CD14-positive monocyte (primary cell): ENCODE measurements at regions not wholly inside any gene's neighbourhood (a gene's known extent, or its start where the extent isn't known, plus 50 kb on each side); places are given as distances from the start of the nearest gene placed in this dataset.

Experiments used
- DNase-seq, 3 donors: peaks; one replicate each; pipeline ENCODE4 v3.0.0-alpha.2; 2011 to 2022
- H2AFZ ChIP-seq: 2 replicates; pipeline ENCODE4 v1.6.0; 2012; ENCODE audit warnings: mild to moderate bottlenecking, low read depth, low read length, inconsistent platforms; ENCODE audit not compliant: insufficient read depth, poor library complexity, severe bottlenecking
- H3K27ac ChIP-seq, 2 donors: 1 replicate in 1 of 2; 2 replicates in 1 of 2; pipeline ENCODE4 v1.5.1; 2012 to 2013; ENCODE audit warnings: low read length in 2 of 2, control low read depth in 1 of 2, inconsistent platforms in 1 of 2, low read depth in 1 of 2, mild to moderate bottlenecking in 1 of 2
- H3K27me3 ChIP-seq, 2 donors: one replicate each; pipeline versions ENCODE4 v1.6.0 to v1.6.1; 2011 to 2013; ENCODE audit warnings: low read length in 2 of 2; ENCODE audit not compliant: control insufficient read depth in 2 of 2, insufficient read depth in 2 of 2
- H3K36me3 ChIP-seq, 2 donors: replicated peaks in 1 of 2; 1 replicate in 1 of 2; 2 replicates in 1 of 2; pipeline versions ENCODE4 v1.5.1 to v1.6.1; 2012 to 2013; ENCODE audit warnings: low read length in 2 of 2, control low read depth in 1 of 2, inconsistent platforms in 1 of 2, mild to moderate bottlenecking in 1 of 2; ENCODE audit not compliant: insufficient read depth in 2 of 2, control insufficient read depth in 1 of 2
- H3K4me1 ChIP-seq, 2 donors: 1 replicate in 1 of 2; 2 replicates in 1 of 2; pipeline versions ENCODE4 v1.5.1 to v1.6.1; 2012 to 2013; ENCODE audit warnings: low read length in 2 of 2, control low read depth in 1 of 2, inconsistent platforms in 1 of 2, mild to moderate bottlenecking in 1 of 2, moderate library complexity in 1 of 2; ENCODE audit not compliant: insufficient read depth in 2 of 2, control insufficient read depth in 1 of 2
- H3K4me2 ChIP-seq: replicated peaks from 2 replicates; pipeline ENCODE3; 2012; ENCODE audit warnings: low read length, moderate library complexity, mild to moderate bottlenecking; ENCODE audit not compliant: poor library complexity, severe bottlenecking; ENCODE audit errors: extremely low read depth
- H3K4me3 ChIP-seq, 3 experiments: fragments of 200-600 bp in 1 of 3; sonication (generic) in 1 of 3; replicated peaks in 1 of 3; 1 replicate in 2 of 3; 2 replicates in 1 of 3; pipeline ENCODE4 v1.5.1; 2011 to 2013; ENCODE audit warnings: low read length in 3 of 3, mild to moderate bottlenecking in 3 of 3, control low read depth in 2 of 3, low read depth in 2 of 3, inconsistent platforms in 1 of 3, moderate library complexity in 1 of 3
- H3K79me2 ChIP-seq: 2 replicates; pipeline ENCODE4 v1.6.0; 2012; ENCODE audit warnings: mild to moderate bottlenecking, control low read depth, inconsistent platforms, low read length, moderate library complexity; ENCODE audit not compliant: insufficient read depth
- H3K9ac ChIP-seq: 2 replicates; pipeline ENCODE4 v1.6.0; 2017; ENCODE audit warnings: low read length, mild to moderate bottlenecking; ENCODE audit not compliant: insufficient read depth, poor library complexity, severe bottlenecking
- H3K9me3 ChIP-seq, 2 donors: replicated peaks in 1 of 2; 1 replicate in 1 of 2; 2 replicates in 1 of 2; pipeline versions ENCODE4 v1.5.1 to v1.6.1; 2012 to 2013; ENCODE audit warnings: low read length in 2 of 2, control low read depth in 1 of 2; ENCODE audit not compliant: control insufficient read depth in 1 of 2, insufficient read depth in 1 of 2
- H4K20me1 ChIP-seq: 2 replicates; pipeline ENCODE4 v1.6.0; 2012; ENCODE audit warnings: mild to moderate bottlenecking, low read length, control low read depth, moderate library complexity; ENCODE audit not compliant: insufficient read depth
- H3K27ac Mint-ChIP-seq, 7 donors: one replicate each; pipeline ENCODE4 v1.8.0; 2020; ENCODE audit warnings: mild to moderate bottlenecking in 7 of 7, mixed read lengths in 7 of 7, moderate library complexity in 6 of 7, inconsistent platforms in 2 of 7
- H3K27me3 Mint-ChIP-seq, 3 donors: one replicate each; pipeline ENCODE4 v1.8.0; 2021 to 2022; ENCODE audit warnings: low read depth in 3 of 3, mild to moderate bottlenecking in 3 of 3, mixed read lengths in 3 of 3, moderate library complexity in 3 of 3, inconsistent platforms in 1 of 3
- H3K36me3 Mint-ChIP-seq, 2 donors: one replicate each; pipeline ENCODE4 v1.8.0; 2020; ENCODE audit warnings: mixed read lengths in 2 of 2, inconsistent platforms in 1 of 2, mild to moderate bottlenecking in 1 of 2
- H3K4me1 Mint-ChIP-seq: one replicate; pipeline ENCODE4 v1.8.0; 2020; ENCODE audit warnings: mild to moderate bottlenecking, mixed read lengths
- H3K4me3 Mint-ChIP-seq, 2 donors: one replicate each; pipeline ENCODE4 v1.8.0; 2020; ENCODE audit warnings: mild to moderate bottlenecking in 2 of 2, mixed read lengths in 2 of 2, moderate library complexity in 1 of 2
- H3K9me3 Mint-ChIP-seq, 7 donors: one replicate each; pipeline ENCODE4 v1.8.0; 2020 to 2022; ENCODE audit warnings: mixed read lengths in 7 of 7, mild to moderate bottlenecking in 6 of 7, moderate library complexity in 6 of 7, inconsistent platforms in 2 of 7
- CTCF ChIP-seq: fragments of 200-600 bp; IDR thresholded peaks from one replicate; pipeline ENCODE4 v1.8.0; 2022; ENCODE audit warnings: antibody characterized with exemption, mild to moderate bottlenecking
- WGBS: methylation state at CpG from one replicate; pipeline ENCODE4 v1.1.5; 2013; ENCODE audit warnings: missing lambda C conversion rate; ENCODE audit not compliant: insufficient coverage; 5-methylcytosine and 5-hydroxymethylcytosine counted together
- intact Hi-C, 2 donors: fragments of 100-400 bp; cut with micrococcal nuclease; formaldehyde crosslinking; loops; one replicate each; pipeline versions ENCODE4 v1.15.0 to v1.15.1; 2023

DNA sequence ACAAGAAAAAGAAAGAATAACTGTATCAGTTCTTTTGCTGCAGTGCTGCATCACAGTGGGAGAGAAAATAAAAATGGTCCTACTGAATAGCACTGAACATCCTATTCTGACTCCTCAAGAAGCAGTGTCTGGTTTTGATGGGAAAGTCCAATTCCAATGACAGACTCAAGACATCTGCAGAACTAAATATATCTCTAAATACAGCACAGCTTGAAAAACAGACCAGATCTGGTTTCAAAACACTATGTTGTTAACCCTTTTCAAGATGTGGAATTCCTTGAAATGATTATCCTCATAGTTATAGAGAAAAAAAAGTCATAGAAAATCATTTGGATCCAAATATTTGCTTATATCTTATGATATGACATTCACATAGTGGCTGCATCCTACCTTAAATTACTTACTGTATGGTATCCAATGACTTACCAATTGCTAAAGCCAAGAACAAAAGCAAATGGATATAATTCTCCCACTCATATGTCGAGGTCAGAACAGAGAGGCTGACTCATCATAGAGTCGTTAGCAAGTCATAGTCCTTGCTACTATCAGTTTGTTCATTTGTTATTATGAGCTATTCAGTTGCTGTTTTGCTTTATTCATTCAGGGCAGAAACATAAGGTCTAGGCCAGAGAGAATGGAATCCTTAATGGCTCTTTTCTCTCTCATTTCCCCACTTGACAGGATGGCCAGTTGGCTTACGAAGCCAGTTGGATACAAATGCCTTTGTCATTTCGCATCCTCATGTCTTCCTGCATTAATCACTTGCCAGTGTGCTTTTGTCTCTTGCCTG, 62.5 kb upstream of the ACVR2A start:
- Mint-ChIP-seq H3K4me1 (no peaks in the 10 kb centered on the region), H3K27ac (no peak overlapping the region), H3K27me3 (no peaks in the 10 kb centered on the region), H3K9me3 (peaks cover 0 to 8% (median 0%) of the 10 kb centered on the region in 7 donors), H3K4me3 (no peak overlapping the region), H3K36me3 (no peaks in the 10 kb centered on the region)
- H3K27ac ChIP-seq, result no peak overlapping the region
- no peaks in the 10 kb centered on the region for H4K20me1 ChIP-seq
- H3K36me3 ChIP-seq, result no peaks in the 10 kb centered on the region
- no peaks in the 10 kb centered on the region for H3K79me2 ChIP-seq
- no peak overlapping the region for H3K4me3 ChIP-seq
- no peaks in the 10 kb centered on the region for H3K9me3 ChIP-seq
- no peaks in the 10 kb centered on the region for H3K27me3 ChIP-seq
- H3K4me2 ChIP-seq, result no peak overlapping the region
- H2AFZ ChIP-seq, result no peak overlapping the region
- DNase-seq, result no peak
- no peak overlapping the region for H3K9ac ChIP-seq
- TF ChIP-seq CTCF, result no peak
- no peaks in the 10 kb centered on the region for H3K4me1 ChIP-seq
- intact Hi-C loops, result no loop called here
- WGBS, result no CpG with 5 or more reads among the region's 4 CpGs

GRCh38 chr2:147779440-147779839, 65.4 kb upstream of the ACVR2A start:
- H2AFZ ChIP-seq, result no peak overlapping the region
- H3K4me2 ChIP-seq, result no peak overlapping the region
- intact Hi-C loops, result no loop called here
- no peaks in the 10 kb centered on the region for H3K36me3 Mint-ChIP-seq
- H3K9me3 Mint-ChIP-seq, result peaks cover 0 to 8% (median 2%) of the 10 kb centered on the region in 7 donors
- H3K9me3 ChIP-seq, result no peaks in the 10 kb centered on the region
- H3K4me3 Mint-ChIP-seq, result no peak overlapping the region
- no peak for TF ChIP-seq CTCF
- H3K4me1 ChIP-seq, result no peaks in the 10 kb centered on the region
- H3K79me2 ChIP-seq, result no peaks in the 10 kb centered on the region
- no CpG with 5 or more reads among the region's 1 CpG for WGBS
- no peak overlapping the region for H3K27ac Mint-ChIP-seq
- DNase-seq, result no peak
- no peaks in the 10 kb centered on the region for H3K36me3 ChIP-seq
- H3K27me3 ChIP-seq, result no peaks in the 10 kb centered on the region
- H4K20me1 ChIP-seq, result no peaks in the 10 kb centered on the region
- H3K27ac ChIP-seq, result no peak overlapping the region
- H3K4me1 Mint-ChIP-seq, result no peaks in the 10 kb centered on the region
- H3K27me3 Mint-ChIP-seq, result peaks cover 0 to 4% (median 0%) of the 10 kb centered on the region in 3 donors
- no peak overlapping the region for H3K4me3 ChIP-seq
- no peak overlapping the region for H3K9ac ChIP-seq
